GM12801 (cell line): ENCODE measurements at regions not wholly inside any gene's neighbourhood (a gene's known extent, or its start where the extent isn't known, plus 50 kb on each side); places are given as distances from the start of the nearest gene placed in this dataset.

Experiments
- TF ChIP-seq, protein P1 (sequence below): IDR thresholded peaks from one replicate; pipeline ENCODE4 v1.5.1; 2011; ENCODE audit warnings: control low read depth; ENCODE audit not compliant: insufficient read length; ENCODE audit errors: extremely low read depth

DNA sequence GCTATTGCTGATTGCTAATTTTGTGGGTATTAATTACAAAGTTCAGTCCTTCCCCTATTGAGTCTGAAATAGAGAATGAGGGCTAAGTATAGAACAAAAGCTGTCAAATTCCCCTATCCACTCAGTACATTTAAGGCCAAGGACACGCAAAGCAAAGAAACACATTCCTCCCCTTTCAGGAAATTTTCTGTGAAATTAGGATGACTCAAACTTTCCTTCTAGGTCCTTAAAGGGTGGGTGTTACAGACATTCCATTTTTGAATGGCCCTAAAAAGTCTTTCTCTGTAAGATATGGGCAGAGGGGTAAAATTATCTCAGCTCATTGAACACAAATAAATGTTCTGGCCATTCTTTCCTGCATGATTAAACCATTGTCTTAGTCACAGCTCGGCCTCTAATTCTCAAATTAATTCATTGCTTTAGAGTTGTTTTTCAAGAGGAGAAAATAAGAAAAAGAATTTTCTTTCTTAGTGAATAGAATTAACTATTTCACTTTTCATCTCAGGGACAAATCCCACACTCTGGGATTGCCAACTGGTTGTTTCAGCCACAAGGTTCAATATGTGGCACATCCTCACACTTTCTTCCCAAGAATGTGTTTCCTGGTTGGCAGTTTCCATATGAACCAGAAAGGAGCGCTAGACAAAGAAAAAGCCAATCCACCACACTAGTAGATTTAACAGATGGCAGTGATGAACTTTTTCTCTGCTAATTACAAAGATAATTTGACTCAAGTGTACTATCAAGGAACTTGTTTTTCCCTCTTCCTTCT, 424.1 kb downstream of the ZNF385D start:
- TF ChIP-seq, protein P1, sequence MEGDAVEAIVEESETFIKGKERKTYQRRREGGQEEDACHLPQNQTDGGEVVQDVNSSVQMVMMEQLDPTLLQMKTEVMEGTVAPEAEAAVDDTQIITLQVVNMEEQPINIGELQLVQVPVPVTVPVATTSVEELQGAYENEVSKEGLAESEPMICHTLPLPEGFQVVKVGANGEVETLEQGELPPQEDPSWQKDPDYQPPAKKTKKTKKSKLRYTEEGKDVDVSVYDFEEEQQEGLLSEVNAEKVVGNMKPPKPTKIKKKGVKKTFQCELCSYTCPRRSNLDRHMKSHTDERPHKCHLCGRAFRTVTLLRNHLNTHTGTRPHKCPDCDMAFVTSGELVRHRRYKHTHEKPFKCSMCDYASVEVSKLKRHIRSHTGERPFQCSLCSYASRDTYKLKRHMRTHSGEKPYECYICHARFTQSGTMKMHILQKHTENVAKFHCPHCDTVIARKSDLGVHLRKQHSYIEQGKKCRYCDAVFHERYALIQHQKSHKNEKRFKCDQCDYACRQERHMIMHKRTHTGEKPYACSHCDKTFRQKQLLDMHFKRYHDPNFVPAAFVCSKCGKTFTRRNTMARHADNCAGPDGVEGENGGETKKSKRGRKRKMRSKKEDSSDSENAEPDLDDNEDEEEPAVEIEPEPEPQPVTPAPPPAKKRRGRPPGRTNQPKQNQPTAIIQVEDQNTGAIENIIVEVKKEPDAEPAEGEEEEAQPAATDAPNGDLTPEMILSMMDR = no peak

DNA sequence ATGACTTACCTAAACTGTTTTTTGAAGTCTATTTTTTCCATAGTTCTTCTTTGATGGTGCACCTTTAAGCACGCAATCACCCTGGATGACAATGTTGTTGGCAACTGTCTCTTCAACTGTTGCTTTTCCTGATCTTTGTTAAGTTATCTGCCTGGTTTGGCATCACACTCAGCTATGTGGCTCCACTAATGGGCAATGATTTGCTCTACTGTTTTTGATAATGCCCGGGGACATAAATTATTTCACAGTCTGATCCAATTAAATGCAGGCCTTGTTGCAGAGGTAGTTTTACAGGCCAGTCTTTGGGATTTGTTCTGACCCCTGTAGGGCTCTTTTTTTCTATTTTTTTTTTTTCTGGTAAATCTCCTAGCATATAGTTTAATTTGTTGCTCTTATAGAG, 436.3 kb downstream of the ZNF385D start:
- TF ChIP-seq, protein P1 = no peak

DNA sequence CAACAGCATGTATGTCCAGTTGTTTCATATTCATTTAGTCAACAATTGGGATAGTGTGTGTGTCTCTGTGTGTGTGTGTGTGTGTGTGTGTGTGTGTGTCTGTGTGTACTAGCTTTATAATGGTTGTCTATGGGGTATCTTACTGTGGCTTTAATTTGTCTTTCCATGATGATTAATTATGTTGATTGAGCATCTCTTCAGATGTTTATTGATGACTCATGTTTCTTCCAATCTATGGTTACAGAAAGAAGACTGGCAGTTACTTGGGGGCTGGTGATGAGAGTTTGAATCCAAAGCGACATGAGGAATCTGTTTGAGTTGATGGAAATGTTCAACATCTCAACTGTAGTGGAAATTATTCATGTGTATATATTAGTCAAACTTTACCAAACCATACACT, 440.1 kb downstream of the ZNF385D start:
- TF ChIP-seq, protein P1 = no peak

DNA sequence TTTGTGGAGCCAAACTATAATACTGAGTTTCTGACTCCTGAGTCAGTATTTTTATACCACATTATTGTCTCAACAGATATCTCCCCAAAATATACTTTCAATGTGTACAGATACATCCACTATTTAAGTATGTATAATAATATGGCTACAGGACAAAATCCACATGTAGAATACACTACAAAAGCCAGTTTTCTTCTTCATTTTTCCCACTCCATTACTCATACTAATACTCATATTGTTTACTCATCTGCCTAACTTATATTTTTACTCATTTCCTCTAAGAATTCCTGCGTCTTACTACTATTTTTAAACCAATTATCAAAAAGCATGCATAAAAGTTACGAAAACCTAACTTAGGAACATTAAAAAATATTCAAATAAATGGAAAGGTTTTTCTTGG, 440.8 kb downstream of the ZNF385D start:
- TF ChIP-seq, protein P1 = no peak

DNA sequence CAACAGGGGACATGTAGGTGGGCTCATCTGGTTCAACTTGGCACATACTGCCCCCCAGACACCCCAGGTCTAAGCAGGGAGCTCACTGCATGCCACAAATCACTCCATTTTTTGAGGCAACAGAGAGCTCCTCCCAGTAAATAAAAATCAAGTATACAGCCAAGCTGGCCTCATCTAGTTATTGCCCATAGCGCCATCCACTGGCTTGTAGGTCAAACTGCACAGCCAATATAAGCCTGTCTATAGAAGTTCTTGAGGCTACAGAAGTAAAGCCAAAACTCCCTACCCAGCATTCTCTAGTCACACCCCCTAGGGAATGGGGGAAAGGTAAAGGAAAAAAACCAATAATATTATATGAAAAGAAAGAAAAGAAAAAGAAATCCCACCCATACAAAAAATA, 453.7 kb downstream of the ZNF385D start:
- TF ChIP-seq, protein P1 = no peak

DNA sequence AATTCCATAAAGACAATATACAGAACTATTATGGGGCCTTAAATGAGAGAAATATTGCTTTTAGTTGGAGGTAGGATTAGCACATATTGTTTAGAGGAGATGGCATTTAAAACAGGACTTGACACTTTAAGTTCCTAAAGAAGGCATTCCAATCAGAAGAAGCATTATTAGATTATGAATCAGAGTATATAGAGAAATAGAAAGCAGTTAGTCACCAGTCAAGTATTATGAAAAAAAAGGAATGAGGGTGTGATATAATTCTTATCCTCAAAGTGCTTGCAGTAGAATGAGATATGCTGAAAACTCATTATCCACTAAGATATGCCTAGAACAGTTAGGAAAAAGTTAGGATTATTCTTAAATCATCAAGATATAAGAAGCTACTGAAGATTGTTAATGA, 456.2 kb downstream of the ZNF385D start:
- TF ChIP-seq, protein P1 = no peak

DNA sequence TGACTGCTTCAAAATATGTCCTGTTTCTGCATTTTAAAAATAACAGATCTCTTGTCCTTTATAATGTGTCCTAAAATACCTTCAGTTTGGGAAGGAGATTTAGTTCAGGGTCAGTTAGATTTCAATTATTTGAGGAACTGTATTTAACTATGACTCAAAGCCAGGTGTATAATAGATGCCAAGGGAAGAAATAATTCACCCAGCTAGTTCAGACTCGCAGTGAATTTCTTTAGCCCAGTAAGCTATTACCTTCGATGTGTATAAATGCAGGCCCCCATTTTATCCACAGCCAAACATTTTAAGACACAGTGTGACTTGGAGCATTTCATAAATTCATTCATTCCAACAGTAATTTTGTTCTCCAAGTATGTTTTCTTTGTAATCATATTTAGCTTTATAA, 458.0 kb downstream of the ZNF385D start:
- TF ChIP-seq, protein P1 = no peak
